ENCODE measurements at regions not wholly inside any gene's neighbourhood (a gene's known extent, or its start where the extent isn't known, plus 50 kb on each side); places are given as distances from the start of the nearest gene placed in this dataset.

GRCh38 chr17:79503126-79503839, 107.6 kb downstream of the RBFOX3 start:
- Histone ChIP-seq H3K79me2 (replicated peaks; ENCODE audit: insufficient read depth, low read length) (no peaks in the 10 kb centered on the region), H2AFZ (ENCODE audit: low read depth, low read length) (no peak overlapping the region), H3K27ac (ENCODE audit: low read length) (no peak overlapping the region), H3K9me3 (ENCODE audit: low read length) (no peaks in the 10 kb centered on the region), H3K4me2 (ENCODE audit: low read length) (no peak overlapping the region), H3K36me3 (ENCODE audit: insufficient read depth, low read length) (no peaks in the 10 kb centered on the region), H3K4me3 (ENCODE audit: low read length) (no peak overlapping the region), H3K27me3 (ENCODE audit: insufficient read depth, low read depth, low read length) (no peaks in the 10 kb centered on the region), H3K9ac (ENCODE audit: low read length) (no peak overlapping the region), H3K9me2 (ENCODE audit: insufficient read depth, low read length) (no peaks in the 10 kb centered on the region), H4K20me1 (ENCODE audit: insufficient read depth) (no peaks in the 10 kb centered on the region), H3F3A (ENCODE audit: insufficient read depth, low read length, poor library complexity, severe bottlenecking) (no peaks in the 10 kb centered on the region)
- TF ChIP-seq RAD21 (conservative IDR thresholded peaks at IDR 0.05) = no peak
- TF ChIP-seq, protein P1, sequence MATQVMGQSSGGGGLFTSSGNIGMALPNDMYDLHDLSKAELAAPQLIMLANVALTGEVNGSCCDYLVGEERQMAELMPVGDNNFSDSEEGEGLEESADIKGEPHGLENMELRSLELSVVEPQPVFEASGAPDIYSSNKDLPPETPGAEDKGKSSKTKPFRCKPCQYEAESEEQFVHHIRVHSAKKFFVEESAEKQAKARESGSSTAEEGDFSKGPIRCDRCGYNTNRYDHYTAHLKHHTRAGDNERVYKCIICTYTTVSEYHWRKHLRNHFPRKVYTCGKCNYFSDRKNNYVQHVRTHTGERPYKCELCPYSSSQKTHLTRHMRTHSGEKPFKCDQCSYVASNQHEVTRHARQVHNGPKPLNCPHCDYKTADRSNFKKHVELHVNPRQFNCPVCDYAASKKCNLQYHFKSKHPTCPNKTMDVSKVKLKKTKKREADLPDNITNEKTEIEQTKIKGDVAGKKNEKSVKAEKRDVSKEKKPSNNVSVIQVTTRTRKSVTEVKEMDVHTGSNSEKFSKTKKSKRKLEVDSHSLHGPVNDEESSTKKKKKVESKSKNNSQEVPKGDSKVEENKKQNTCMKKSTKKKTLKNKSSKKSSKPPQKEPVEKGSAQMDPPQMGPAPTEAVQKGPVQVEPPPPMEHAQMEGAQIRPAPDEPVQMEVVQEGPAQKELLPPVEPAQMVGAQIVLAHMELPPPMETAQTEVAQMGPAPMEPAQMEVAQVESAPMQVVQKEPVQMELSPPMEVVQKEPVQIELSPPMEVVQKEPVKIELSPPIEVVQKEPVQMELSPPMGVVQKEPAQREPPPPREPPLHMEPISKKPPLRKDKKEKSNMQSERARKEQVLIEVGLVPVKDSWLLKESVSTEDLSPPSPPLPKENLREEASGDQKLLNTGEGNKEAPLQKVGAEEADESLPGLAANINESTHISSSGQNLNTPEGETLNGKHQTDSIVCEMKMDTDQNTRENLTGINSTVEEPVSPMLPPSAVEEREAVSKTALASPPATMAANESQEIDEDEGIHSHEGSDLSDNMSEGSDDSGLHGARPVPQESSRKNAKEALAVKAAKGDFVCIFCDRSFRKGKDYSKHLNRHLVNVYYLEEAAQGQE (IDR thresholded peaks at IDR 0.05; ENCODE audit: borderline replicate concordance) = no peak
- TF ChIP-seq CTCF (IDR thresholded peaks at IDR 0.05; ENCODE audit: poor library complexity, severe bottlenecking) = no peak
- no peak for TF ChIP-seq MXI1 (conservative IDR thresholded peaks at IDR 0.05; ENCODE audit: poor library complexity, severe bottlenecking)
- no peak for TF ChIP-seq TAF1 (IDR thresholded peaks at IDR 0.05; ENCODE audit: low read depth)
- no peak for TF ChIP-seq SMC3 (conservative IDR thresholded peaks at IDR 0.05; ENCODE audit: poor library complexity)
- TF ChIP-seq POLR2AphosphoS5 (IDR thresholded peaks at IDR 0.05) = no peak
- no peak for TF ChIP-seq EZH2 (IDR thresholded peaks at IDR 0.05; ENCODE audit: borderline replicate concordance, insufficient read depth, low read length, poor library complexity, severe bottlenecking)
- TF ChIP-seq EP300 (conservative IDR thresholded peaks at IDR 0.05; ENCODE audit: poor library complexity, severe bottlenecking) = no peak

DNA sequence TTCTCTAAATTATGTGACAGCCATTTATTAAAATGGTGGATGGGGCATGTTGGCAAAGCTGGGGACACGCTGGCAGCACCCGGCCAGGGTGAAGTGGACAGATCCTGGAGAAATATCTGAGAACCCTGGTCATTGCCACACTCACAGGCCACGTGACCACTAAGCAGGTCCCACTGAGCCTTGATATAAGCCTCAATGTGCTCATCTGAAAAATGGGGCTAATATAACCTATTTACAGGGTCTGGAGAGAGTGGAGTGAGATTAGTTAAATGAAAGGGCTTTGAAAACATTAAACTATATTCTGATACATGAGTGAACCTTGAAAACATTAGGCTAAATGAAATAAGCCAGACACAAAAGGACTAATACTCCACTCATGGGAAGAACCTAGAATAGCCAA, 108.9 kb downstream of the RBFOX3 start:
- Histone ChIP-seq H3K27ac (ENCODE audit: low read length) (peak overlapping the region; percentile 52), H3K4me2 (ENCODE audit: low read length) (no peak overlapping the region), H3K9me3 (ENCODE audit: low read length) (no peaks in the 10 kb centered on the region), H3K36me3 (ENCODE audit: insufficient read depth, low read length) (no peaks in the 10 kb centered on the region), H2AFZ (ENCODE audit: low read depth, low read length) (no peak overlapping the region), H3K4me3 (ENCODE audit: low read length) (no peak overlapping the region), H3F3A (ENCODE audit: insufficient read depth, low read length, poor library complexity, severe bottlenecking) (no peaks in the 10 kb centered on the region), H4K20me1 (ENCODE audit: insufficient read depth) (no peaks in the 10 kb centered on the region), H3K79me2 (replicated peaks; ENCODE audit: insufficient read depth, low read length) (no peaks in the 10 kb centered on the region), H3K9me2 (ENCODE audit: insufficient read depth, low read length) (no peaks in the 10 kb centered on the region), H3K9ac (ENCODE audit: low read length) (no peak overlapping the region), H3K27me3 (ENCODE audit: insufficient read depth, low read depth, low read length) (no peaks in the 10 kb centered on the region)
- TF ChIP-seq TAF1 (IDR thresholded peaks at IDR 0.05; ENCODE audit: low read depth) = no peak
- TF ChIP-seq, protein P1 (IDR thresholded peaks at IDR 0.05; ENCODE audit: borderline replicate concordance) = no peak
- no peak for TF ChIP-seq POLR2AphosphoS5 (IDR thresholded peaks at IDR 0.05)
- no peak for TF ChIP-seq EZH2 (IDR thresholded peaks at IDR 0.05; ENCODE audit: borderline replicate concordance, insufficient read depth, low read length, poor library complexity, severe bottlenecking)
- TF ChIP-seq RAD21 (conservative IDR thresholded peaks at IDR 0.05) = no peak
- no peak for TF ChIP-seq MXI1 (conservative IDR thresholded peaks at IDR 0.05; ENCODE audit: poor library complexity, severe bottlenecking)
- TF ChIP-seq CTCF (IDR thresholded peaks at IDR 0.05; ENCODE audit: poor library complexity, severe bottlenecking) = no peak
- TF ChIP-seq EP300 (conservative IDR thresholded peaks at IDR 0.05; ENCODE audit: poor library complexity, severe bottlenecking) = no peak
- no peak for TF ChIP-seq SMC3 (conservative IDR thresholded peaks at IDR 0.05; ENCODE audit: poor library complexity)

Data from neural cell (in vitro differentiated cells).